ENCODE measurements at regions not wholly inside any gene's neighbourhood (a gene's known extent, or its start where the extent isn't known, plus 50 kb on each side); places are given as distances from the start of the nearest gene placed in this dataset.
"Not testable (repeated sequence)": the region's sequence is repeated elsewhere in the genome, so short reads cannot be mapped to it uniquely, and the experiment has no call there.

DNA sequence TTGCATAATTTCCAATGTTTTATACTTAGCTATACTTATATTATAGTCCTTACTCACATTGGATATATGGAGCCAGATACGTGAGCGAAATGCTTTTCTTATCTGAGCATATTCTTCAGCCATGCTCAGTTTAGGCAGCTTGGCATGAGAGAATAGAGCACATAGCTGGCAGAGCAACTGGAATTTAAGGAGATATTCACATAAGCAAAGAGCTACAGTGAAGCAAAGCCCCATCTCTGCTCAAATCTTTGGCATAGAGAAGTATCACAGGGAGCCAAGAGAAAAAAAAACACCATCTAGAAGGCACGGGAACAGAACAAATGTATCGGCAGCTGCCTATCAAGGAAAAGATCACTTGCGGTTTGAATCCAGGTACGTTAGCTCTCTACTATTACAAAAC, 734.2 kb upstream of the KIF2B start:
- no peak for DNase-seq (ENCODE audit: low read depth, low spot score)

DNA sequence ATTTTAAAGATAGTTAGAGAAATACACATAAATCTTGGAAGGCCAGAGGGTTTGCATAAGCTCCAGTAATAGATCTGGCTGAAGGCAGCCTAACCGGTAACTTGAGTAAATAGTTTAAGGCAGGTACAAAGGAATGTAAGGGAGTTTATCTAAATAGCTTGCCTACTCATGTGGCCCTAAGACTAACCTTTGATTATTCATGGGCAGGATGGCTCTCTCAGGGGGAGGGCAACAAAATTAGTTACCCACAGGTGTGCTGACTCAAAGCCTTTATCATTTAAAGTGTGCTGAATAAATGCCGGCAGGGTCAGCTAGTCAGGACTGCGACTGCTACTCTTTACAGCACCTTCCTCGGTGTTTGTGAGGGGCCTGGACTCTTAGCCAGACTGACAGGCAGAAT, 761.3 kb upstream of the KIF2B start:
- no peak for DNase-seq (ENCODE audit: low read depth, low spot score)

DNA sequence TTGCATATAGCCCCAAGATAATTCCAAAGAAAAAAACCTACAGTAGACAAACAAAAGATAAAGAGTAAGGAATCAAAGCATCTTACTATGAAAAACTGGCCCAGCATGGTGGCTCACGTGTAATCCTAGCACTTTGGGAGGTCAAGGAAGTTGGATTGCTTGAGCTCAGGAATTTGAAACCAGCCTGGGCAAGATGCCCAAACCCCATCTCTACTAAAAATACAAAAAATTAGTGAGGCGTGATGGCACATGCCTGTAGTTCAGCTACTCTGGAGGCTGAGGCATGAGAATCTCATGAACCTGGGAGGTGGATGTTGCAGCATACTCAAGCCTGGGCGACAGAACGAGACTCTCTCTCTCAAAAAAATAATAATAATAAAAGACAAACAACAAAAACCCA, 764.7 kb upstream of the KIF2B start:
- no peak for DNase-seq (ENCODE audit: low read depth, low spot score)

DNA sequence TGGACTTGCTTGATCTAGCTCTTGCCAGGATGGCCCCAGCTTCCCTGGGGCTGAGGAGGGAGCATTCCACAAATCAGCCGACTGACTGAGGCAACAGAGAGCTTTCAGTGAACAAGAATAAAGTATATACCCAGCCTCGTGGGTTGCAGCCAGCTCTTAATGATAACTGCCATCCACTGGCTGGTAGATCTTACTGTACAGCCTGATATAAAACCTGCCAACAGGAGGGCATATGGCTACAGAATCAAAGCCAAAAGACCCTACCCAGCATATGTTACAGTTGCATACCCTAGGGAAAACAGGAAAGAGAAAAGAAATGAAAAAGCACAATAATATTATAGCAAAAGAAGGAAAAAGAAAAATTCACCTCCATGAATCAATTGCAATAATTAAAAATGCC, 775.9 kb upstream of the KIF2B start:
- no peak for DNase-seq (ENCODE audit: low read depth, low spot score)

DNA sequence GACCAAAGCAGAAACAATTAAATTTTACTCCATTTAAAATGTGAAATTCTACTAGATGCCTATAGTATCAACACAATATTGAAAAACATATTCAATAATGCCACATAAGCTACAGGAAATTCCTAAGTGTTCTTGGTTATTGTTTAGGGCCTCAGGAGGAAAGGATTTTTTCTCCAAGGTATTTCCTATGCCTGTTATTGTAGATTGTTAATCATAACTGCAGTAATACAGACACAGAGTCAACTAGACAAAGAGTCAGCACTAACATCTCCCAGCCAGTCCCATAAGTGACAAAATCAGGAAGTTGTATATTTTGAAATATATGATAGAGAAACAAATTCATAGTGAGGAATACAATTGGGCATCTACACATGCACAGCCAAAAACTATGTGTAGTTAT, 782.7 kb upstream of the KIF2B start:
- no peak for DNase-seq (ENCODE audit: low read depth, low spot score)

DNA sequence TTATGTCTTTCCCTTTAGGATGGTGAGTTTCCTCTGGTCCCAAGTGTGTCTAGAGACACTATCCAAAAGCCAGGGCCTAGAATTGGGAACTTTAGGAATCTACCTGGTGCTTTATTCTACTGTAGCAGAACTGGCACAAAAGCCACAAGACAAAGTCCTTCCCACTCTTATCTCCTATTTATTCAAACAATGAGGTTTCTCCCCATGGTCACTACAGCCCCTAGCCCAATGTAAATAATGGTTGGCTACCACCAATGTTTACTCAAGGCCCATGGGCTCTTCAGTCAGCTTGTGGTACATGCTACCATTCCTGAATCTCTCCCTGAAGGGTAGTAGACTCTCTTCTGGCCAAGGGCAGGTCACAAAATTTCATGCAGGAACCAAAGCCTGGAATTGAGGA, 789.4 kb upstream of the KIF2B start:
- no peak for DNase-seq (ENCODE audit: low read depth, low spot score)

DNA sequence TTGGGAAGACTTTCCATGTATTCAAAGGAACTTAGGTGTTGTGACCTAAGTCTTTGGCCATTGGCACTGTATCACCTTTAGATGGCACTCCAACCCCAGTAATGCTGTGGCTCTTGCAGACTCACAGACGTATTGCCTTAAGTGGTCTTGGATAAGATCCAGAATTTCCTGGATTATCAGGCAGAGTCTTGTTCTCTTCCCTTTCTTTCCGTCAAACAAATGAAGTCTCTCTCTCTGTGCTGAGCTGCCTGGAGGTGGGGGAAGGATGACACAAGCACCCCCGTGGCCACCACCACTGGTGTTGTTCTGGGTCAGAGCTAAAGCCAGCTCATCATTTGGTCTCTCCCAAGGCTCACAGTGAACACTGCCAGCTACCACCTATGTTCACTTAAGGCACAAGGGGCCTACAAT, 789.9 kb upstream of the KIF2B start:
- no peak for DNase-seq (ENCODE audit: low read depth, low spot score)

DNA sequence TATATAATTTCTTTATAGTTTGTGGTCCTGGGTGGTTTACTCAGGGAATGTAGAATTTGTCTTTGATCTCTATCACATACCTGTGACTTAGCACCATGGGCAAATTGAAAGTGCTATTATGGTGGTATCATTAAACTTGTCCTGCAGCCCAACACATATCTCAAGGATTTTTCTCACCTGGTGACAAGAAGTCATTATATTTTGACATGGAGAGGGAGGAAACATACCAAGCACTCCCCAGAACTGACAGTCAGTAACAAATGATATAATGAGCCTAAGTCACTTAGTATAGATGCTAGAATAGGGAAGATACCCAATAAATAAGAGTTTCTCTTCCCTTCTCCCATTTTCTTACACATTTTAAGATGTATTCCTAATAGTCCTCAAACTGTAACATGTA, 805.5 kb upstream of the KIF2B start:
- no peak for DNase-seq (ENCODE audit: low read depth, low spot score)

DNA sequence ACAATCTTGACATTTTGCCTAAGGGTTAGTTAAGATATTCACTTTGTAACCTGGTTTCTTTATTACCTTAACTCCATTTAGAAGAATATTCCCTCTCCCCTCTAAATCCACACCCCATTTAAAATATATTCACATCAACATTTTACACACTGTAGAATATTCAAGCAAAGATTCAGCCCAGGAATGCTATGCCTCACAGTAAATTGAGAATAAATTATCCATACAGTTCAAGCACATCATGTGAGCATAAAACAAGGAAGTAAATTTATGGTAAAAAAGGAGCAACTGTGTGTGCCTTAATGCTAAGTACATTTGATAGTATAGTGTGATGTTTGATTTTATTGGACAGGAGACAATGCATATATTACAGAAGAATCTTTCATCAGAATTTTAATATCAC, 806.6 kb upstream of the KIF2B start:
- no peak for DNase-seq (ENCODE audit: low read depth, low spot score)

DNA sequence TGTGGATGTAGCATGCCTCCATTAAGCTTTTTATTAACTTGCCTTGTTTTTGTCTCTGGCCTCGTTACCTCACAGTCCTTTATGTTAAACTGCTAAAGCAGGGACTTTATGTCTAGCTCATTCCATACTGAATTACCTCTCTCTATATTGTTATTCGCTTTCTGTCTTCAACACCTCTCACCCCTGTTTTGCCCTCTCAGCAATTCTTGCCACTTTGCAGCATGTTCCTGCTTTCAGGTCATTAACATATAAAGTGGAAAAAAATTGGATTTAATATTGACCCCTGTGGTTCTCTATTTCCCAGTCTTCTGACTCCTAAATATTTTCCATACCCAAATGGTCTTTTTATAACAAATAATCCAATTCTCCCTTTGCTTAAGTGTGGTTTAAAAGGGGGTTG, 810.4 kb upstream of the KIF2B start:
- DNase-seq (ENCODE audit: low read depth, low spot score): no peak

DNA sequence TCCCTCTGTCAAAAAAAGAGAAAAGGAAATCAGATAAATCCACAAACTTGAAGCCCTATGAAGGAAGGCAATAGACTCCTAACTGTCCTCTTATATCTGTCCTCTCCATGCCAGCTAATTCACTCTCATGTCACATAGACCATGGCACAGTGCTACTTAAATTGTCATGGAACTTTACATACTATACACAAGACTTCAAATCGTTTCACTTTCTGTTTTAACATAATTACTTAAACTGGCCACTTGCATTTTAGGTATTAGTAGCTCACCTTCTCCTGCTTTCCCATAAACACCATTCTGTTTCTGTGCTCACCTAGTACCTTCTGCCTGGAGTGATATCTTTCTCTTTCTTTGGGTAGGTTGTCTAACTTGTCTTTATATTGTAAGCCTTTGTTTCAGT, 816.7 kb upstream of the KIF2B start:
- no peak for DNase-seq (ENCODE audit: low read depth, low spot score)

DNA sequence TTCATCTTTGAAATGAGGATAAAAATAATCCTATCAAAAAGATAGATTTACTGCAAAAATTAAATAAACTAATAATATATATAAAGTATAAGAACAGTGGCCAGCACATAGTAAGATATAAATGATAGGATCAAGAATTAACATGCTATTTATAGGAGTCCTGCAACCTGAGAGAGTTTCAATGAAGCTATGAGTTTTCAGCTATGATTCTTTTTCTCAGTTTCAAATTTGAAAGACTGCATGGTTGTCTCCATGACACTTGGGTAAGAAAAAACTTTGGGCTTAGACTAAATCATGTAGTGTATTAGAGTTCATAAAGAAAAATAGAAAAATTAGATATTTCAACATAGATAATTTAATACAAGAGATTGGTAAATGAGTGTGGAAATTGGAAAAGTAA, 817.8 kb upstream of the KIF2B start:
- DNase-seq (ENCODE audit: low read depth, low spot score): no peak

DNA sequence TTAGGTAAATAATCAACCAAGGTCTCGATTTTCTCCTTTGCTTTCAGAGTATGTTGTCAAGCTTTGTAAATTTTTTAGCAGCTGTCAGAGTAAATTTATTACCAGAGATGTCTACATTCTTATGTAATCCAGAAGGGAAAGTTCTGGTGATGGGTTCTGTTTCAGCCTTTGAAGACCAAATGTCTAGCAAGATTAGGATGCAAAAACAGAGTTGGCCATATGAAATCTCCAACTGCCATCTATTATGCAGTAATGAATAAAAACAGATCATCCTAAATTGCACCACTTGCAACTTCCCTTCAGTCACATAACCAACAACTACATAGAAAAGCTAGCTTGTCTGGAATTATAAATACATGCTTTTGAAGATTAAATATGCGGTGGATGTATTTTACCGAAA, 826.8 kb upstream of the KIF2B start:
- DNase-seq (ENCODE audit: low read depth, low spot score): no peak

DNA sequence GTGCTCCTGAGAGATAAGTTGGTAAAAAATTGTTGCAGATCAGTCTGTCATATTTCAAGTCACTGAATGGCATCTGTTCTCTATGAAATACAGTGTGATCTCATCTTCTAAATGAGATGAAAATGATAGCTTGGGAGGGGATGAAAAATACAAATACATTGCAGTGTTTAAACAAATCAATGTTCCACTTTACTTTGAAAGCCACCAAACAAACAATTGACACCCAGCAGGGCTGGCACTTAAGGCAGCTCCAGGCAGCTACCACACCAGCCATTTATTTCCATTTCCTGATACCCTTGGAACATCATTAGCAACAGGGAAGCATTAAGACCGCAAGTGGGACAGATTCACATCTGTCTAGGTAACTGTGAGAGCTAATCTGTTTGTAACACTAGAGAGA, 827.6 kb upstream of the KIF2B start:
- no peak for DNase-seq (ENCODE audit: low read depth, low spot score)

DNA sequence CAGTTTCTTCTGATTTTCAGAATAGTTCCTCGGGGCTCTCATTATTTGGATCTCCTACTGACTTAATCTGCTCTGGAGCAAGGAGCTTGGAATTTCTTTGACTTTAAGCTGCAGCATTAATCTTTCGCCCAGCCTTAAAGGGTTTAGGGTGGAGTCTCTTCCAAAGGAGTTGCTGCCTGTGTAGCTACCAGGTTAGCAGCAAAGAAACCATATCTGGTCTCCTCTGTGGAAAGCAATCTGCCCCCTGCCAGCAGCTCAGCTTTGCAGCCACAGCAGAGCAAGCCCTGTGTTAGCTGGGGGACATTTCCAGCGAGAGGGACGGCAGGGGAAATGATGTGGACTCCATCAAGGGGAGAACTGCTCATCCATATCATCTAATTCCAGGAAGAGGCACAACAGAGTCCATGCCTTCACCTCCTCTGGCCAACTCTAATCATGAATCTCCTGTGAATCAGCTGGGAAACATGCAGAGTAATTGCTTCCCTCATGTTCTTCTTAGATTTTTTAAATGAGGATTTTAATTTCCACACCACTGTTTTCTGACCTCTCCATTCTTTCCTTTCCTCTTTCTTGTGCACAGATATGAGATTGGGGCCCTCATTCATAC, 827.6 kb upstream of the CA10 start:
- DNase-seq (ENCODE audit: low read depth, low spot score): no peak

DNA sequence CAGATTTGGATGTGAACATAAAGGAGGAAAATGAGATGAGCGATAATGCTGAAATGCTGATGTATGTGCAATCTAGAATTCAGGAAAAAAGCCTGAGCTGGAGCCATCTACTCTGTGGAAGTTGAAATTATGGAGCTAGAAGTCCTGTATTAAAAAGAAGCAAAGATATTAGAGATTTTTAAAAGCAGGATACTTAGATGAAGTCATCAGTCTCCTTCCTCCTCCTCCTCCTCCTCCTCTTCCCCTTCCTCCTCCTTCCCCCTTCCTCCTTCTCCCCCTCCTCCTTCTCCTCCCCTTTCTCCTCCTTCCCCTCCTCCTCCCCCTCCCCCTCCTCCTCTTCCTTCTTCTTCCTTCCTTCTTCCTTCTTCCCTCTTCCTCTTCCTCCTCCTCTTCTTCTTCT, 823.8 kb upstream of the CA10 start:
- no peak for DNase-seq (ENCODE audit: low read depth, low spot score)

DNA sequence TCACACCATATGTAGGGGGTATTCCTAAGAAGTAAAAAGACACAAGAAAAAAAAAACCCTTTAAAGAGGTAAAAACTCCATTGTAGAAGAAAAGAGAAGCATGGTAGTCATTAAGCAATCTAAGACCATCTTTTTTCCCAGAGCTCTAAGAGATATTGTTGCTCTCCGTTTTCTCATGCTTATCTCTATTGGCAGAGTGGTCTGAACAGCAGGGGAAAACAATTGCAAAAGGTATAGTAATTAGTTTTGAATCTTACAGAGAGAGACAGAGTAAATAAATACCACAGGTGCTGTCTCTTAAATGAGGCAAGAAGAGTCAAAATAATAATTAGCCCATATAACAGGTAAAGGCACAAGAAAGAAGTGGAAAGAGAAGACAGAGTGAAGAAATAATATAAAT, 821.4 kb upstream of the CA10 start:
- no peak for DNase-seq (ENCODE audit: low read depth, low spot score)

DNA sequence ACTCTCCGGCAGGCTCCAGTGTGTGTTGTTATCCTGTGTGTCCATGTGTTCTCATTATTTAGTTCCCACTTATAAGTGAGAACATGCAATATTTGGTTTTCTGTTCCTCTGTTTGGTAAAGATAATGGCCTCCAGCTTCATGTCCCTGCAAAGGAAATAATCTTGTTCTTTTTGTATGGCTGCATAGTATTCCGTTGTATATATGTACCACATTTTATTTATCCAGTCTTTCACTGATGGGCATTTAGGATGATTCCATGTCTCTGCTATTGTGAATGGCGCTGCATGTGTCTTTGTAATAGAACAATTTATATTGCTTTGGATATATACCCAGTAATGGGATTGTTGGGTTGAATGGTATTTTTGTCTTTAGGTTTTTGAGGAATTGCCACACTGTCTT, 807.3 kb upstream of the CA10 start:
- no peak for DNase-seq (ENCODE audit: low read depth, low spot score)

DNA sequence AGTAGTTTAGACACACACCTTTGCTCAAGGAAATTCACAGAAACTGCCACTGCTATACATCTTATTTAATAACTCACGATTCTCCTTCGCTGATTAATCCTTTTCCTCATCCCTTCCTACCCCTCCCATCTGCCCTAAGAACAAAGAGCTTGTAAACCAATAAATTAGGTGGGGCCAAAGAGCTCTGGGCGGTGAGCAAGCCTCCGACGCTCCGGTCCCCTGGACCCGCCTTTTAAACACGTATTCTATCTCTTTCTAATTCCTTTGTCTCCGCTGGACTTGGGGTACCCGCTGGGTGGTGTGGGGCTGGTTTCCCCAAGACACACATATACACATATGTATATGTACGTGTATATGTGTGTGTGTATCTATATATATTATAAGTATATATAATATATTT, 803.2 kb upstream of the CA10 start:
- not testable (repeated sequence) for DNase-seq (ENCODE audit: low read depth, low spot score)

DNA sequence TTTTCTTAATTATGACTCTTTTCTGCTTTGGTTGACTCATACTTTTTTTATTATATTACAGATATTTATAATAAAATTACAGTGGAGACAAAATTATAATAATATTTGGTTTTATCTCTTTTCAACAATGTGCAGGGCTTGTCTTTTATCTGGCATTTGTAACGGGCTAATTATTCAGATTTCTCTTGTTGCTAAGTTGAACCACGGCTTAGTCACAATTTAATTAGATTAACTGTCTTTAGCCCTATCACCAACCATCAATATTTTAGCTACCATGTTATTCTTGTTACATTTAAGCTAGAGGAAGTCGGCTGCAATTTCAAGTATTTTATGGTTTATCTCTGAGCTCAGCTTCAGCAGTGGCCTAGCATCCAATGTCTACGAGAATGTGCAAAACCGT, 798.9 kb upstream of the CA10 start:
- DNase-seq (ENCODE audit: low read depth, low spot score): no peak

DNA sequence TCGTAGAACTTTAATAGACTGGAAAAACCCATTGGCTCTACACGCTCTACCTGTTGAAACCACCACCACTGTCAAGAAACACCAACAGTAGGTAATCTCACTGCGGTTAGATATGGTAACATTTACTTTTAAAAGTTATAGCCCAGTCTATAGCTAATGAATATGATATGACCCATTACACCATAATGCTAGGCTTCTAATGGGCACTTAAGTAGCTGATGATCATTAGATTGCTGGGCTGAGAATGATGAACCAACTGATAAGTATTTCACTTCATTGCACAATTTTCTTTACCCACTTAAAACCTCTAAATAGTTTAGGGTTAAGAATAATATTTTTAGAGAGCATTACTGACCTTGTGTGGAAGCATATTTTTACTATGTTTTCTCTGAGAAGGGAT, 788.9 kb upstream of the CA10 start:
- no peak for DNase-seq (ENCODE audit: low read depth, low spot score)

DNA sequence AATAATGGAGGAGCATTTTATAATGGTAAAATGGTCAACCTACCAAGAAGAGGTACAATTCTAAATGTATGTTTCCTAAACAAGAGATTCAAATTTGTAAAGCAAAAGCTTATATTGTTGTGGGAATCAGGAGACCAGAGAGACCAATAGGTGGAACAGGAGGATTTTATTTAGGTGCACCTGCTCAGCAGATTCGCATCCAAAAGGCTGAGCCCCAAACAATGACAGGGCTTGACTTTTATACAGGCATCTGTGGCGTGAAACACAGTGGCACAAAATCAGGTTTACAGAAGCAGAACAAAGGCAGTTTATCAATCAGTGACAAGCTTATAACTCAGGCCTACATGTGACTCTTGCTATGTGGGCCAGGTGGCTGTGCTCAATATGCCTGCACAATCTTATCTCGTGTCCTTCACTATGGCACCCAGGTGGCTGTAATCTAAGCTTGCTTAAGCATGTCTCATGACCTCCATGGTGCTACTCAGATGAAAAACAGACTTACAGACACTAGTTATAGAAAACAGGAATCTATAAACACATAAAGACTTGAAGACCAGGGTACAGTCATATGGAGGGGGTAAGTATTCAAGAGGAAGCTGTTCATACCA, 780.2 kb upstream of the CA10 start:
- no peak for DNase-seq (ENCODE audit: low read depth, low spot score)

DNA sequence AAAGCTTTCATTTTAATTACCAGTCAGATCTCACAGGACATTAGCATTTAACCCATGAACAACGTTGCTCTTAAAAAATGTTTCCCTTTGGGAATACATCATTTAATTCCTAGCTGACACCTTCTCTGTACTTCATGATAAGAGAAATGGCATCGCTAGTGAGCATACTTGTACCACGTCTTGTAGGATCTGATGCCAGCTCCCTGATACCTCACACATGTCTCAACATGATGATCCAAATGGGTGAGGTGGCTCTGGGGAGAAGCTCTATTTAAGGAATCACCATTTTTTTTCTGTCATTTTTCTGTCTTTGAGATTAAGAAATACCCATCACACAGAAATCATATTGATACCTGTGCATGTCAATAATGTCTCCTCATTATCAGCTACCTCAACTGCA, 772.1 kb upstream of the CA10 start:
- no peak for DNase-seq (ENCODE audit: low read depth, low spot score)

DNA sequence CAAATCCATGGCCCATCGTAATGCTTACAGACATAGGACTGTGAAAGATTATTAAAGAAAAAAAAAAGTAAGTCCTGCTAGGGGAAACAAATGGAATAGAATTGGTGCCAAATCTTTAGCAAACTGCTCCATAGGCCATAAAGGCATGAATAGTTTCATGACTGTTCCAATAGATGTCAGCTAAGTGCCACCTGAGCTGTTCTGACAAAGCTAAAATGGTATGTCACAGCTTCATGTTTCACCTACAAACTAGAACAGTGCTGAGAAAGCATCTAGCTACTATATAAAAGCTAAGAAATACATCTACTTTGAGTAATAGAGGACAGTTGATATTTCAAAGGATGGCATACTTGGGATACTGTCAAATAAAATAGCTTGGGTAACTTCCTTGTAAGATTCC, 771.6 kb upstream of the CA10 start:
- DNase-seq (ENCODE audit: low read depth, low spot score): no peak

Data from smooth muscle cell of the brain vasculature (primary cell).